Esophagus muscularis mucosa (tissue), 3 donors: ENCODE measurements at regions not wholly inside any gene's neighbourhood (a gene's known extent, or its start where the extent isn't known, plus 50 kb on each side); places are given as distances from the start of the nearest gene placed in this dataset.

Source experiments
- CTCF ChIP-seq, 3 experiments: fragments of 200-600 bp in 2 of 3; fragments of 450-650 bp in 1 of 3; sonication (generic) in 2 of 3; IDR thresholded peaks; one replicate each; pipeline ENCODE4 v1.5.1; 2017 to 2019; ENCODE audit warnings: antibody characterized with exemption in 3 of 3, mild to moderate bottlenecking in 2 of 3, moderate library complexity in 1 of 3
- POLR2A ChIP-seq: fragments of 450-650 bp; IDR thresholded peaks from one replicate; pipeline ENCODE4 v1.6.1; 2017; ENCODE audit warnings: antibody characterized with exemption, moderate library complexity, mild to moderate bottlenecking, low read depth
- POLR2AphosphoS5 ChIP-seq, 2 donors: sonication (generic); formaldehyde crosslinking; IDR thresholded peaks; one replicate each; pipeline ENCODE4 v1.6.1; 2017; ENCODE audit warnings: antibody characterized with exemption in 2 of 2

- TF ChIP-seq CTCF (IDR thresholded peaks at IDR 0.05) (no peak), POLR2A (no peak), POLR2AphosphoS5 (IDR thresholded peaks at IDR 0.05) (no peak)
Measured at GRCh38 chr12:124654666-124655047, 87.2 kb upstream of the NCOR2 start.
